ENCODE measurements at regions not wholly inside any gene's neighbourhood (a gene's known extent, or its start where the extent isn't known, plus 50 kb on each side); places are given as distances from the start of the nearest gene placed in this dataset.

- TF ChIP-seq CSDC2 (CRISPR knock-in tag; IDR thresholded peaks at IDR 0.05) (no peak), ARNTL (CRISPR knock-in tag; IDR thresholded peaks at IDR 0.05; ENCODE audit: borderline replicate concordance, low read depth) (no peak), ZFP3 (CRISPR knock-in tag; IDR thresholded peaks at IDR 0.05) (no peak), PPARA (CRISPR knock-in tag; IDR thresholded peaks at IDR 0.05; ENCODE audit: borderline replicate concordance) (no peak), ESRRG (CRISPR knock-in tag; IDR thresholded peaks at IDR 0.05) (no peak), ZNF565 (CRISPR knock-in tag; conservative IDR thresholded peaks at IDR 0.05; ENCODE audit: low read depth) (no peak), PATZ1 (CRISPR knock-in tag; IDR thresholded peaks at IDR 0.05; ENCODE audit: borderline replicate concordance) (no peak)
These were observed 508.2 kb downstream of the METTL15 start for GRCh38 chr11:28616160-28616965.
